M059J (cell line): ENCODE measurements at regions not wholly inside any gene's neighbourhood (a gene's known extent, or its start where the extent isn't known, plus 50 kb on each side); places are given as distances from the start of the nearest gene placed in this dataset.
"Not testable (repeated sequence)": the region's sequence is repeated elsewhere in the genome, so short reads cannot be mapped to it uniquely, and the experiment has no call there.

Experiments used
- DNase-seq: peaks from one replicate; pipeline ENCODE4 v3.0.0-alpha.2; 2012; ENCODE audit warnings: low read depth

DNA sequence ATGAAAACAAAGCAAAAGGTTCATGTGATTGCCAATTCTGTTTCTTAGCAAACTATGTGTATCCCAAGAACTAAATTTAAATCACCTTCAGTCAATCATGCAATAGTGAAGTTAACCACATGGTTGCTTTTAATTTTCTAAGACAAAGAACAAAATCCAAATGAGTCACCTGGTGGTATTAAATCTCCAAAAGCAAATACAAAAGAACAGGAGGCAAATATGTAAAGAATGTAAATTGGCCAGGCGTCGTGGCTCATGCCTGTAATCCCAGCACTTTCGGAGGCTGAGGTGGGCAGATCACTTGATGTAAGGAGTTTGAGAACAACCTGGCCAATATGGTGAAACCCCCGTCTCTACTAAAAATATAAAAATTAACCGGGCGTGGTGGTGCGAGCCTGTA lies 54.2 kb upstream of the PIK3R4 start:
- DNase-seq: peak; percentile 9

DNA sequence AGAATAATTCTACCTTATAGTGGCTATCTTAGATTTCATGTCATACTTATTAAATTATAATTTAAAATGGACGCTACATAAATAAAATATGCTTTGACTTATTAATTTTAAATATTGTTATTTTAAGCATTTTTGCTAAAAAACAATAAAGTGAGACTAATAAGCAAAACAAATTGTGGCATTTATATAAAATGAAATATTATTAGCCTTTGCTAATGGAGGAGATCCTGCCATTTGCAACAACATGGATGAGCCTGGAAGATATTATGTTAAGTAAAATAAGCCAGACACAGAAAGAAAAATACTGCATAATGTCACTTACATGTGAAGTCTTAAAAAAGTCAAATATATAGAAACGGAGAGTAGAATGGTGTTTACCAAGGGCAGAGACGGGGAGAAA lies 54.8 kb upstream of the PIK3R4 start:
- DNase-seq: no peak

DNA sequence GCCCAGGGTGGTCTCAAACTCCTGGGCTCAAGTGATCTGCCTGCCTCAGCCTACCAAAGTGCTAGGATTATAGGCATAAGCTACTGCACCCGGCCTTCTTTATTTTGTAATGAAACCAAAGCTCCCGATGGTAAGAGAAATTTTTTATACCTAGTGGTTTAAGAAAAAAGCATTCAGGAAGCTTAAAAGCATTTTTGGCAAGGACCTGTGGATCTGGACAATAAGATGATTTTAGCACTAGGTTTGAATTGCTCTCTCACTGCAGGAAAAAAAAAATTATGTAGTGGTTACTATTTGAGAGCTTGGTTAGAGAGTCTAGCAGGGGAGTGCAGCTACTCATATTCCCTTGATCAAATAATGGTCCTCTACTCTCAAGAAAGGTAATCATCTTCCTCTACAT lies 64.9 kb upstream of the PIK3R4 start:
- DNase-seq: no peak

DNA sequence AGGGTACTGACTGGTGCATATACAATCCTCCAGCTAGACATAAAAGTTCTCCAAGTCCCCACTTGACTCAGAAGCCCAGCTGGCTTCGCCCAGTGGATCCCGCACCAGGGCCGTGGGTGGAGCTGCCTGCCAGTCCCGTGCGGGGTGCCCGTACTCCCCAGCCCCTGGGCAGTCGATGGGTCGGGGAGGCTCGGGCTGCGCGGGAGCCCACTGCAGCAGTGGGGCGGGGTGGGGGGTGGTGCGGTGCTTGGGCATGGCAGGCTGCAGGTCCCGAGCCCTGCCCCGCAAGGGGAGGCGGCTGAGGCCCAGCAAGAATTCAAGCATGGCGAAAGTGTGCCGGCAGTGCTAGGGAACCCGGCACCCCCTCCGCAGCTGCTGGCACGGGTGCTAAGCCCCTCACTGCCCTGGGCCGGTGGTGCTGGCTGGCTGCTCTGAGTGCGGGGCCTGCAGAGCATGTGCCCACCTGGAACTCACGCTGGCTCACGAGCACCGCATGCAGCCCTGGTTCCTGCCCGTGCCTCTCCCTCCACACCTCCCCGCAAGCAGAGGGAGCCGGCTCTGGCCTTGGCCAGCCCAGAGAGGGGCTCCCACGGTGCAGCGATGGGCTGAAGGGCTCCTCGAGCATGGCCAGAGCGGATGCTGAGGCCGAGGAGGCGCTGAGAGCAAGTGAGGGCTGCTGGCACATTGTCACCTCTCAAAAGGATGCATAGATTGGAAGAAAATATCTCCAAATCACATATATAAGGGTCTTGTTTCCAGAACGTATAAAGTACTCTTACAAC lies 68.3 kb upstream of the PIK3R4 start:
- no peak for DNase-seq

DNA sequence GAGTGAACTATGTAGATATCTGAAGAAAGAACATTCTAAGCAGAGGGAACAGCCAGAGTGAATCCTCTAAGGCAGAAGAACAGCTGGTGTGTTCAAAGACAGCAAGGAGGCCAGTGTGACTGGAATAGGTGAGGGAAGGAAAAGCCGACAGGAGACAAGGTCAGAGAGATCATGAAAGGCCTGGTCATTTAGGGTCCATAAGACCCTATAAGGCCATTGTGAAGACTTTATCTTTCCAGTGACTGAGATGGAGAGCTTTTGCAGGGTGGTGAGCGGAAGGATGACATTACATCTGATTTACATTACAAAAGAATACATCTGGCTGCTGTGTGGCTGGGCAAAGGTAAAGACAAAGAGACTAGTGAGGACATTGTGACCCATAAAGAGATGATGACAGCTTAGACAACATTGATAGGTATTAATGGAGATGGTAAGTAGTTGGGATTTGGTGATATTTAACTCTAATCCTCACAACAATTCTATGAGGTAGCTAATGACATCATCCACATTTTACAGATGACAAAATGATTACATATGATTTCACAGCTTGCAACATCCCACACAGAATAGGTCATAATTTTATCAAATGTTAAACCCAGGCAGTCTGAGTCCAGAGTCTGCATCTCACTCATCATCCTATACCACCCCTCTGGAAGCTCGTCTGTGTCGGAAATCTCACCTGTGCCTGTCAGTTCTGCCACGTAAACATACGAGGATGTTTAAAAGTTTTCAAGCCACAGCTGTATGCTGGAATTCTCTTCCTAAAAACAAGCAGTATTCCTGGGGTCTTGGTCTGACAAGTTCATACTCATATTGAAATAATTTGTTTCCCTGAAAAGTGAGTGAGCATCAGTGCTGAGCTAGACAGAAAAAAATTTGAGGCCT lies 70.2 kb upstream of the PIK3R4 start:
- DNase-seq: no peak

DNA sequence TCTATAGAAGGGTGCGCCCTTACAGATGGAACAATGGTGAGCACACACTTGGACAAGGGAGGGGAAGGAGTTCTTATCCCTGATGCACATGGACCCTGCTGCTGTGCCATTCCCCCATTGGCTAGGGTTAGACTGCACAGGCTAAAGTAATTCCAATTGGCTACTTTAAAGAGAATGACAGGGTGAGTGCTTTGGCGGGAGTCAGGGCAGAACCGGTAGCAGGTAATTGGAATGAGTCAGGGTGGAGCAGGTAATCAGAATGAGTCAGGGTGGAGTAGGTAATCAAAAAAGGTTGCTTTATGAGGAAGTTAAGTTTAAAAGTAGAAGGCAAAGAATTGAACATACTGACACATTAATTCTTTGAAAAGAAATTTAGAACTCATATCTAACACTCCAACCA lies 71.4 kb upstream of the PIK3R4 start:
- not testable (repeated sequence) for DNase-seq

DNA sequence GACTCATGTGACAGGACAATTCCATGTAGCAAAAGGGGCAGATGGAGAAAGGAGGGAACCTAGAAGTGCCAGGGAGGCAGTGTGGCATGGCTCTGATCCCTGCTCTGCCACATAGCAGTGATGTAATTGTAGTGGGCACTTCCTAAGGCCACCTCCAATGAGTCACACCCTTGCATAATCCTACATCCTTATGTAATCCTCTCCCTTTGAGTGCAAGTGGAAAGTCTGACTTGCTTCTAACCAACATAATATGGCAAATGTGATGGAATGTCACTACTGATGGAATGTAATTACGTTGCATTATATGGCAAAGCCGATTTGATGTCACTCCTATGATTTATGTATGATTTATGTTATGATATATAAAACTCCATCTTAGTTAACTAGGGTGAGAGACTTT lies 72.9 kb upstream of the ATP2C1 start:
- peak; percentile 89 for DNase-seq

DNA sequence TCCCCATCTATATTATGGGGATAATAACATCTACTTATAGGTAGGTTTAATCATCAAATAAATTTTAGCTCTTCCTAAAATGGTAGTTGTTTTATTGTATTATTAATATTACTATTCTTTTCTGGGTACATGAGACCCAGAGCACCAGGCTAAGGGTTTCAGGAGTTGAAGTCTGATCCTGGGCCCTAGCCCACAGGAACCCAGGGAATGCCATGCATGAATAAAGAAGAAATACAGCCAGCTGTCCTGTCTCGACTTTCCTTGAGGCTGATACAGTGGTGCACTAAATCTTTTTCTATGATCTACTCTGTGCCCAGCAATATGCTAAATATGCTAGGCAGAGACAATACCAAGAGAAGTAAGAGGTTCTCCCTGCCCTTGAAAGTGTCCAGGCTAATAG lies 72.1 kb upstream of the ATP2C1 start:
- DNase-seq: no peak

DNA sequence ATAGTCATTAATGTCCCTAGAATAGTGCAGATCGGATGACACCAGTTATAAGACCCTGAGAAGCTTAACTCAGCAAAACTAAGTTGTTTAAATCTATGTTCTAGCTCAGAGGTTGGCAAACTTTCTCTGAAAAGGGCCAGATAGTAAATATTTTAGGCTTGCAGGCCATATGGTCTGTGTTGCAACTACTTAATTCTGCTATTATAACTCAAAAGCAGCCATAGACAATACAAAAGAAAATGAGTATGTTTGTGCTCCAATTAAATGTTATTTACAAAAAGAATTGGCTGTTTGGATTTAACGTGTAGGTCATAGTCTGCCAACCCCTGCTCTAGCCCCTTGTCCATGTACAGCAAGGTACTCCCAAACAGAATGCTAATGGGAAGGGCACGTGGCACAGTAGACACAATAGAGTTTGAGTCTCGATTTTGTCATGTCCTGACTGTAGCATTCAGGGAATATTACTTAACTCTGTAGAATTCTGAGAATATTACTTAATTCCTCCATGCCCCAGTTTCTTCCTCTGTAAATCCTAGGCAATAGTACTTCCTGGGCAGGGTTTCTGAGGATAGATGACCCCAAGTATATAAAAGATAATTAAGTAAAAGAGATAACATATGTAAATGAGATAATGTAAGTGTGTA lies 70.5 kb upstream of the ATP2C1 start:
- no peak for DNase-seq

DNA sequence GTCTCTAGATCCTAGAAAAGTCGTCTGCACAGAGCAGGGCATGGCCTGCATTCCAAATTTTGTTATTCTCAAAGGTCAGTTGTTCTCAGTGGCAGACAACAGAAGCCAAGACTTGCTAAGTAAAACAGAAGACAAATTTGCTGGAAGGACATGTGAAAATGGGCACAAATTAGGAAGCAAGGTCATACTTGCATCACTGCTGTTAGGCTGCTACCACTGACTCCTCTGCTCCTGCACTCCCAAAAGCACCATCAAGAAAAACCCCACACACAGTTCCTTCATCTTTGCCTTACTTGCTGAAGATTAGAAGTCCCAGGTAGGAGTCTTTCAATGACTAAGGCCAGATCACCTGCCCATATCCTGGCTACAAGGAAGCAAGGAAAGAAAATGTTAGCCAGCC lies 69.9 kb upstream of the ATP2C1 start:
- DNase-seq: no peak

DNA sequence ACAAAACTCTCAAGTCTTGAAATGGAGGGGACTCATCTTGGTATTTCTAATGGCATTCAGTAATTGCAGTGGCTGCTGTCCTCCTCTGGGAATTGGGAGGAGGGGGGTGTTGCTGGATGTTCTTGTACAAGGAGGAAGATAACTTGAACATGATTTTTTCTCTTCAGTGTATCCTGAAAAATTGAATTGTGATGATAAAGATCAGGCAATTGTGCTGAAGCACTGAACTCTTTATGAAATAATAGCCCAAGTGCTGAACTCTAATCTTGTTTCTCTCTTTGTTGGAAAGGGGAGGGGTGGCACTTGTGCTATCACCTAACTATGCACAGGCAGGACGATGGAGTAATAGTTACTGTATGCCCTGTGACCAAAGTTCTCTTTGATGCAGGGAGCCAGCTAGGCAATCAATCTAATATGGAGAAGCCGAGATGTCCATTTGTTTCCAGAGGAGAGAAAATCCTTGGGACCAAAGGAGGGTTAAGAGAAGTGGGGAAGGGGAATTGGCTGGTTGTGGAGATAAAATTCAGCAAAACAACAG lies 68.1 kb upstream of the ATP2C1 start:
- no peak for DNase-seq

DNA sequence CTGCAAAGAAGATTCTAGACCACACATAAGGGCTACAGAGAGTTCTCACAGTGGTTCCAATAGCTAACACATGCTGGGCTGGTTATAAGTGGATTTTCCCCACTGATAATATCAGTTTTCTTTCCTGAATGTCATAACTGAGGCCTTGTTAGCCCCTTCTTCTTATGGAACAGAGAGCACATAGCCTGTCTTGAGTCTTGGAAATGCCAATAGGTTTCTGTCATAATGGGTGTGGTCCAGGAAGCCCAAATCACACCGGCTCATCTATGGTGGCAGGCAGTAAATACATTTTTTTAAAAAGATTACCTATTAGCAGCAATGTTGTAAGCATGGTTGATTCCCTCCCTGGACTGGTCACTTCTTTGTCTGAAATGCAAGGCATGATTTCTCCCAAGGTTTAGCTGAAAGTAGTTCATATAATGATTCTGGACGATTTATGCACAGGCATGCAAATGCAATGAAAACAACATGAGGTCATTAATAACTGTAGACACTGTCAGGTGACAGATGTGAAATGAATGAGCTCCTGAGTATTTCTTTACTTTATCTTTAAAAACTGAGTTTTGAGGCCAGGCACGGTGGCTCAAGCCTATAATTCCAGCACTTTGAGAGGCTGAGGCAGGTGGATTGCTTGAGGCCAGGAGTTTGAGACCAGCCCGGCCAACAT lies 67.2 kb upstream of the ATP2C1 start:
- no peak for DNase-seq

DNA sequence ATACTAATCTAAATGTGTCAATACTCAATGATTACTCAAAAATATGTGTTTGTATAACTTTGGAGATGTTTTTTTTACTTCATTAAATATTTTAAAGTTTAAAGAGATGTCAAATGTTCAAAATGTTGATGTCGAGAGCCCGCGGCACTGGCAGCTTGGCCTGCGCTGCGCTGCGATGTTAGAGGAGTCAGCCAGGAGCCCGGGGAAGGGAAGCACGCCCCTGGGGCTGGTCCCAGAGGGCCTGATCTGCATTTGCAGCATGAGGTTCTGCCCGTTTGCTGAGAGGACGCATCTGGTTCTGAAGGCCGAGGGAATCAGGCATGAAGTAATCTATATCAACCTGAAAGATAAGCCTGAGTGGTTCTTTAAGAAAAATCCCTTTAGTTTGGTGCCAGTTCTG lies 66.4 kb upstream of the ATP2C1 start:
- DNase-seq: no peak

DNA sequence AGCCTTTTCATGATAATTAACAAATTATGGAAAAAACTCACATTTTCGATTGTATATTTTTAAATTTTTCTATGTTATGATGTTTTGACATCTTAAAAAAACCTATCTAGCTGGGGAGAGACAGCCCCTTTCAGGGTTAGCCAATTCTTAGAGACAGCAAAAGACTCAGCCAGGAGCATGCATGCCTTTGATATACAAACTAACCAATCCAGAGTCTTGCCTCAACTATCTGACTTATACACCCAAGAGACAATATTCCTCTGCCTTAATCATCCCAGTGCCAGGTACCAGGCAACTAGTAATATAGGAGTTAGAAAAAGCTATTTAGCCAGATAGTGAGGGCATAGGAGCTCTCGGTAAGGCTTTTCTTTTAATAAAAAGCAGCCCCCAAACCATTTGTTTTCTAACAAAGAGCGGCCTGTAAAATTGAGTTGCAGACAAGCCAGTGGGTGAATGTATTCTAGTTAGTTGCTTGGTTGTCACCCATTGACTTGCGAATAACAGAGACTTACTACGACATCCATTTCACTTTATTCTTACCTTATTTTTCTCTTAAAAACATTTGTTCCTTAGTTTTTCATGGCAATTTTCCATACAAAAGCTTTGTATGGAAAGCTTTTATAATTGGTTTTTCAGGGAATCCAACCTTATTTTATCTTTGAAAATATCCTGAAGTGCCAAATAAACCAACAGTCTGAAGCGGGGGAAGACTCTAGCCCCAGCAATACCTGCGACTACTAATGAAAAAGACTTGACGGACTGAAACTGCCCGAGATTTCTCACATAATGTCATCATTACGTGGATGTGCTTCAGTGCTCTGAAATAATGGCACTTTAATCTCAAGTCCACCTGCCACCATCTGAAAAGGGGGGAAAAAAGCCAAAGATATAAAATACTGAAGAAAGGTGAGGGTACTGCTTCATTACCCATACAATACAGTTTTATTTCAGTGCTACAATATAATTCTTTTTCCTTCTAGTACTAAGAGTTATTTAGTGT lies 64.6 kb upstream of the ATP2C1 start:
- DNase-seq: no peak

DNA sequence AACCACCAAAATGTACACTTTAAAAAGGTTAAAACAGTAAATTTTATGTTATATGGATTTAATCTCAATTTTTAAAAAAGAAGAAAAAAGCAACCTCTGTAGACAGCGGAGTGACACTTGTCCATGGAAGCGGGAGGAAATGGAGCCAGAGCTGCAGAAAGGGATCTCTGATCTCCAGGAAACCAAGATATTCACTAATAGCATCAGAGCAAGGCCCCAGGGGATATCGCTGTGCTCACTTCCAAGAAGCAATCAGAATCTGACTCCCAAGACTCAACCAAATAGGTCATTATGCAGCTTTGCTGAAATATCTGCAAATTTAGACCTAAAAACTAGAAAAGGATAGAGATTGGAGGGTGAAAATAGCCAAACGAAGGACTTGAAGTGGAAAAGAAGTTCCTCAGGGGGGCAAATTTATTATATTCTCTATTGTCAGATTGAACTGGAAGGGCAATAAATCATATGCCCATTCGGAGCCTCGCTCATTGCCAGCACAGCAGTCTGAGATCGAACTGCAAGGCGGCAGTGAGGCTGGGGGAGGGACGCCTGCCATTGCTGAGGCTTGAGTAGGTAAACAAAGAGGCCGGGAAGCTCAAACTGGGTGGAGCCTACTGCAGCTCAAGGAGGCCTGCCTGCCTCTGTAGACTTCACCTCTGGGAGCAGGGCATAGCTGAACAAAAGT lies 62.0 kb upstream of the ATP2C1 start:
- DNase-seq: no peak

DNA sequence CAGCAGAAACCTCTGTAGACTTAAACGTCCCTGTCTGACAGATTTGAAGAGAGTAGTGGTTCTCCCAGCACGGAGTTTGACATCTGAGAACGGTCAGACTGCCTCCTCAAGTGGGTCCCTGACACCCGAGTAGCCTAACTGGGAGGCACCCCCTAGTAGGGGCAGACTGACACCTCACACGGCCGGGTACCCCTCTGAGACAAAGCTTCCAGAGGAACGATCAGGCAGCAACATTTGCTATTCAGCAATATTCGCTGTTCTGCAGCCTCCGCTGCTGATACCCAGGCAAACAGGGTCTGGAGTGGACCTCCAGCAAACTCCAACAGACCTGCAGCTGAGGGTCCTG lies 61.5 kb upstream of the ATP2C1 start:
- DNase-seq: not testable (repeated sequence)

DNA sequence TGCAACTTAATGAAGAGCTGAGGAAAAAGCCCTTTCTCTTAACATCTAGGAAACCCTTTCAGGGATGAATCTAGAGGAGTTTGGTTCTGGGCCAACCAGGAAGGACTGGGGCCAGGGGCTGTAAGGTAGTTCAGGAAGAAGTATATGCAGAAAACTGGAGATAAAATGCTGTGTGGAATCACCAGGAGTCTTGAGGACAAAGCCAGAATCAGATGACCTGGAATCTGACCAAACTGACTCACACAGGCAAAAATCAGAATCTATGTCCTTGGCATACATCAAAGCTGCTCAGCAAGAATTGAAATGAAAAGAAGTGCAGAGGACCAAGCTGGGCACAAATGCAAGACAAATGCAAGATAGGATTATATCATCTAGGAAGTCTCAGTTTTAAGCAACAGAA lies 59.4 kb upstream of the ATP2C1 start:
- DNase-seq: peak; percentile 38

DNA sequence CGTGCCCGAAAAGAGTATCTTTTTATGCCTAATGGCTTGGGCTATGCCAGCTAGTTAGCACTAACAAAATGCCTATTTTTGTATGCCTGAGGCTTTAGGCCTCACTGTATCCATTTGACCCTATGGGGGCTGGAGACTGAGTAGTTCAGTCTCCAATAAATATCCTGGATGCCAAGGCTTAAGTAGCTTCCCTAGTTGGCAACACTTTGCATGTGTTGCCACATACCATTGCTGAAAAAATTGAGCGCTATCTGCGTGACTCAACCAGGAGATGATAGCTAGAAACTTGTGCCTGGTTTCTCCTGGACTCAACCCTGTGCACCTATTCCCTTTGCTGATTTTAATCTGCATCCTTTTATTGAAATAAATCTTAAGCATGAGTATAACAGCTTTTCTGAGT lies 58.4 kb upstream of the ATP2C1 start:
- peak; percentile 46 for DNase-seq

DNA sequence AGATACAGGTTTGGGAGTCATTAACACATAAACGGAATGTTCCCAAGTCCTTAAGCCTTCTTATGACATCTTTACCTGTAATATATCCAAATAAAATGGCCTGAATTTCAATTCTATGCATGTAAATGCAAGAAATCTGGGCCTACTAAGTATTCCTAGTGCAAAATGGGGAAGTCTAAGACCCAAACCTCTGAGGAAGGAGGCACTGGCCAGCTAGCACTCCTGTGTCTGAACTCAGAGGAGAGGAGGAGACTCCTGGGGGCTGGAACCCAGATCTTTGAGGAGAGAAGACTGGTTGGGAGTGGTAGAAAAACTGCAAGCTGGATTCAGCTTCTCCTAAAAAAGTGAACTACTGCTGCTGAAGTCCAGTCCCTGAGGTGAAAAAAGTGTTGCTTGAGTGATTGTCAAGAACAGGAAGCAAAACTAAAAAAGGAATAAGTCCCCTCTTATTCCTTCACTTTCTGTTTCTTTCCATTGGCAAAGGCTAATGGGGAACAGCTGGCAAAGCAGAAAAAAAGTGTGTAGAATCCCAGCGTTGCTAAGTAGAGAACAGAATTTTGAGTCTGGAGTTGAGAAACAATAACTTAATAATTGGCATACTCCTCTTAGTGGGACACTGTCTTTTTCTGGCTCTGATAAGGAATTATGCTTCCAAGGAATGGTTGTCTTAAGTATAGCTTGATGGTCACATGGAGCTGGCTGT lies 54.8 kb upstream of the ATP2C1 start:
- DNase-seq: no peak

DNA sequence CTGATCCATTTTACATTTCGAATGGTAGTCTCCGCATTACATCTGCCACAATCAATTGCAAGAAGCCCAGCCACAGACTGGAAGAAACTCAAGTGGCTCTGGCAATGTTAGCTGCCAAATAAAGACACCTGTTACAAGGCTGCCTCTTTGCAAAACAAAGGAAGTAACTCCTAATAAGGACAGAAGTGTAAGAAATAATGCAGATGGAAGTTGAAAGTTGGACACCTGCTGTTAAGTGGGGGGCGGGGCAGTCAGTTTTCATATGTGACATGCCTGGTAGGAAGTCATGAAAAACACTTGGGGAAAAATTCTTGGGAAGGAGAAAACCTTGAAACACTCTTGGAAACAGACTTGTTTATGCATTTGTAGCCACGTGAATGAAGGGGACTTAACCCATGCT lies 54.1 kb upstream of the ATP2C1 start:
- DNase-seq: no peak
